ENCODE measurements at regions not wholly inside any gene's neighbourhood (a gene's known extent, or its start where the extent isn't known, plus 50 kb on each side); places are given as distances from the start of the nearest gene placed in this dataset.
A peak's percentile ranks its signal among the peaks of the same experiment; 100 is the strongest.

- Histone ChIP-seq H3K4me3 (no peak overlapping the region), H3K27me3 (no peaks in the 10 kb centered on the region), H3K4me1 (no peaks in the 10 kb centered on the region), H3K9me3 (no peaks in the 10 kb centered on the region), H3K27ac (no peak overlapping the region), H3K36me3 (no peaks in the 10 kb centered on the region)
- TF ChIP-seq CTCF (IDR thresholded peaks at IDR 0.05) (no peak), EP300 (IDR thresholded peaks at IDR 0.05) (no peak), POLR2A (IDR thresholded peaks at IDR 0.05) (no peak)
- no peak for DNase-seq (ENCODE audit: low spot score in 2 of 2)
- 74 to 85% methylated on average over 6 of the region's 6 CpGs for WGBS, 2 donors
Observed at GRCh38 chr10:108436096-108436495, 1271.6 kb upstream of the SORCS1 start.

GRCh38 chr10:108434559-108435252, 1270.2 kb upstream of the SORCS1 start:
- peak overlapping the region in 1 of 4 donors; percentile 54 for H3K27ac ChIP-seq
- no peaks in the 10 kb centered on the region for H3K36me3 ChIP-seq
- H3K4me3 ChIP-seq, result no peak overlapping the region
- H3K9me3 ChIP-seq, result no peaks in the 10 kb centered on the region
- DNase-seq (ENCODE audit: low spot score in 2 of 2), result no peak
- H3K27me3 ChIP-seq, result no peaks in the 10 kb centered on the region
- WGBS, 2 donors, result 36 to 54% methylated on average over 3 of the region's 3 CpGs
- TF ChIP-seq CTCF (IDR thresholded peaks at IDR 0.05), result peak in 1 of 5 experiments; percentile 9
- TF ChIP-seq POLR2A (IDR thresholded peaks at IDR 0.05), result no peak
- no peaks in the 10 kb centered on the region for H3K4me1 ChIP-seq

GRCh38 chr10:108427146-108427545, 1262.6 kb upstream of the SORCS1 start:
- H3K9me3 ChIP-seq, result no peaks in the 10 kb centered on the region
- H3K4me3 ChIP-seq, result no peak overlapping the region
- H3K36me3 ChIP-seq, result no peaks in the 10 kb centered on the region
- H3K27me3 ChIP-seq, result no peaks in the 10 kb centered on the region
- no peak for DNase-seq (ENCODE audit: low spot score in 2 of 2)
- no peaks in the 10 kb centered on the region for H3K4me1 ChIP-seq
- no peak for TF ChIP-seq EP300 (IDR thresholded peaks at IDR 0.05)
- TF ChIP-seq POLR2A (IDR thresholded peaks at IDR 0.05), result no peak
- TF ChIP-seq CTCF (IDR thresholded peaks at IDR 0.05), result no peak
- H3K27ac ChIP-seq, result no peak overlapping the region
- WGBS, 2 donors, result 14 to 26% methylated on average over 5 of the region's 5 CpGs

GRCh38 chr10:108425283-108425964, 1260.9 kb upstream of the SORCS1 start:
- TF ChIP-seq CTCF (IDR thresholded peaks at IDR 0.05), result no peak
- TF ChIP-seq POLR2A (IDR thresholded peaks at IDR 0.05), result no peak
- TF ChIP-seq EP300 (IDR thresholded peaks at IDR 0.05), result no peak
- no peak for DNase-seq (ENCODE audit: low spot score in 2 of 2)
- 58 to 69% methylated on average over 1 of the region's 1 CpG for WGBS, 2 donors
- H3K27me3 ChIP-seq, result no peaks in the 10 kb centered on the region
- H3K4me3 ChIP-seq, result no peak overlapping the region
- H3K27ac ChIP-seq, result no peak overlapping the region
- H3K36me3 ChIP-seq, result no peaks in the 10 kb centered on the region
- no peaks in the 10 kb centered on the region for H3K4me1 ChIP-seq
- H3K9me3 ChIP-seq, result no peaks in the 10 kb centered on the region

- Histone ChIP-seq H3K9me3 (no peaks in the 10 kb centered on the region), H3K4me1 (no peaks in the 10 kb centered on the region), H3K36me3 (no peaks in the 10 kb centered on the region), H3K4me3 (no peak overlapping the region), H3K27ac (no peak overlapping the region), H3K27me3 (no peaks in the 10 kb centered on the region)
- no peak for DNase-seq (ENCODE audit: low spot score in 2 of 2)
- no peak for TF ChIP-seq CTCF (IDR thresholded peaks at IDR 0.05)
- no peak for TF ChIP-seq EP300 (IDR thresholded peaks at IDR 0.05)
- TF ChIP-seq POLR2A (IDR thresholded peaks at IDR 0.05), result no peak
- WGBS, 2 donors, result 77 to 91% methylated on average over 1 of the region's 1 CpG
Observed at GRCh38 chr10:108424656-108425055, 1260.2 kb upstream of the SORCS1 start.

All from tibial nerve (tissue), 4 donors.